Endodermal cell (in vitro differentiated cells): ENCODE measurements at regions not wholly inside any gene's neighbourhood (a gene's known extent, or its start where the extent isn't known, plus 50 kb on each side); places are given as distances from the start of the nearest gene placed in this dataset.
"Not testable (repeated sequence)": the region's sequence is repeated elsewhere in the genome, so short reads cannot be mapped to it uniquely, and the experiment has no call there.

ENCODE experiments used
- DNase-seq: peaks from one replicate; pipeline ENCODE4 v3.0.0-alpha.2; 2017
- H3K27ac ChIP-seq: 2 replicates; pipeline ENCODE4 v1.5.1; 2013; ENCODE audit warnings: mild to moderate bottlenecking, low read depth, low read length, moderate library complexity
- H3K27me3 ChIP-seq: 2 replicates; pipeline ENCODE4 v1.6.1; 2013; ENCODE audit warnings: mild to moderate bottlenecking, low read length, moderate library complexity; ENCODE audit not compliant: insufficient read depth, control insufficient read depth, poor library complexity, severe bottlenecking
- H3K36me3 ChIP-seq: 2 replicates; pipeline ENCODE4 v1.7.0; 2013; ENCODE audit warnings: mild to moderate bottlenecking, low read length, moderate library complexity; ENCODE audit not compliant: control insufficient read depth, insufficient read depth
- H3K4me1 ChIP-seq: one replicate; pipeline ENCODE4 v1.7.0; 2013; ENCODE audit warnings: low read length; ENCODE audit not compliant: control insufficient read depth, insufficient read depth
- H3K4me3 ChIP-seq: 2 replicates; pipeline ENCODE4 v1.5.1; 2013; ENCODE audit warnings: mild to moderate bottlenecking, low read length, moderate library complexity
- H3K9ac ChIP-seq: 2 replicates; pipeline ENCODE4 v1.6.1; 2013; ENCODE audit warnings: mild to moderate bottlenecking, low read length, moderate library complexity; ENCODE audit not compliant: poor library complexity, severe bottlenecking; ENCODE audit errors: extremely low read depth
- H3K9me3 ChIP-seq: 2 replicates; pipeline ENCODE4 v1.6.1; 2013; ENCODE audit warnings: mild to moderate bottlenecking, low read length, moderate library complexity; ENCODE audit not compliant: control insufficient read depth
- H3K27ac Mint-ChIP-seq: 2 replicates; pipeline ENCODE4 v1.8.0; 2020; ENCODE audit warnings: mixed read lengths
- H3K27me3 Mint-ChIP-seq: 2 replicates; pipeline ENCODE4 v1.8.0; 2021; ENCODE audit warnings: mild to moderate bottlenecking, mixed read lengths; ENCODE audit not compliant: insufficient read depth
- H3K36me3 Mint-ChIP-seq: 2 replicates; pipeline ENCODE4 v1.8.0; 2020; ENCODE audit warnings: low read depth, mixed read lengths
- H3K4me1 Mint-ChIP-seq: 2 replicates; pipeline ENCODE4 v1.8.0; 2020; ENCODE audit warnings: mixed read lengths
- H3K4me3 Mint-ChIP-seq: 2 replicates; pipeline ENCODE4 v1.8.0; 2020; ENCODE audit warnings: mild to moderate bottlenecking, moderate library complexity, mixed read lengths
- H3K9me3 Mint-ChIP-seq: 2 replicates; pipeline ENCODE4 v1.8.0; 2020; ENCODE audit warnings: mild to moderate bottlenecking, mixed read lengths
- WGBS, 2 experiments: methylation state at CpG; one replicate each; pipeline versions ENCODE4 v1.1.5 to v1.1.7; 2013; ENCODE audit warnings: missing lambda C conversion rate in 2 of 2, mixed read lengths in 1 of 2; ENCODE audit not compliant: insufficient coverage in 1 of 2, insufficient read length in 1 of 2; 5-methylcytosine and 5-hydroxymethylcytosine counted together
- TF ChIP-seq, protein P1 (sequence below): fragments of 200-600 bp; sonication (generic); conservative IDR thresholded peaks from 2 replicates; pipeline ENCODE4 v1.5.0; 2021; ENCODE audit warnings: antibody characterized with exemption, mild to moderate bottlenecking

DNA sequence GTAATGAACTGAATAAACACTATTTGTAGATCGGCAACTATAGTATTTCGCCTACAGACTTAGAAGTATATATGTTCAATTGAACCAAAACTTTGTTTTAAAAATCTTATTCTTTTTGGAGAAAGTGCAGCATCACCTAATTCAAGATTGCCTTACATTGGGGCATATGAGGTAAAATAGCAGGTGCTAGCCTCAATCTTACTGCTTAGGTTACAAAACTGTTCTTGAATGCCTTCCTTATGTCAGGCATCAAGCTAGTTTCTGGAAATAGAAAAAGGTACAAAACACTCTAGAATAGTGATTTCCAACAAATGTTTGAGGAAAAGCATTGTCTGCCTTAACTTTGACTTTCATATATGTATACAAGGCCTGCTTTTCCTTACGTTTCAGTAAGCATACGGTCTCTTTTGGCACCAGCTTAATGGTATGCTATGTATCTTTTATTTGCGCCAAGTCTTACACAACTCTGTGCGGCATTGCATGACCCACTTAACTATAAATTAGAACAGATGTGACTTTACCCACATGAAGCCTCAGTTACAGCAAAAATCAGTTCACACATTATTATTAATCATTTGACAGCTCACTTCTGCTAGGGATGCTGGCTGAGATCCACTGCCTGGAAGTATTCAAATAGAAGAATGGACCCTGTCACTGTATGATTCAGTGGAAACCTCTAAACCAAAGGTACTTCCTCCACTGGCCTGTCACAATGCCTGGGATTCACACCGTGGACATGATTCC lies 174.1 kb downstream of the PRELID2 start:
- Histone ChIP-seq H3K27me3 (no peaks in the 10 kb centered on the region), H3K4me3 (no peak overlapping the region), H3K27ac (no peak overlapping the region), H3K9me3 (no peaks in the 10 kb centered on the region), H3K4me1 (no peaks in the 10 kb centered on the region), H3K9ac (no peak overlapping the region), H3K36me3 (no peaks in the 10 kb centered on the region)
- H3K36me3 Mint-ChIP-seq, result no peaks in the 10 kb centered on the region
- 94 to 100% methylated on average over 4 to 7 of the region's 7 CpGs for WGBS, 2 experiments
- peaks cover 5% of the 10 kb centered on the region for H3K9me3 Mint-ChIP-seq
- H3K4me3 Mint-ChIP-seq, result no peak overlapping the region
- no peaks in the 10 kb centered on the region for H3K4me1 Mint-ChIP-seq
- DNase-seq, result no peak
- H3K27me3 Mint-ChIP-seq, result no peaks in the 10 kb centered on the region
- TF ChIP-seq, protein P1, sequence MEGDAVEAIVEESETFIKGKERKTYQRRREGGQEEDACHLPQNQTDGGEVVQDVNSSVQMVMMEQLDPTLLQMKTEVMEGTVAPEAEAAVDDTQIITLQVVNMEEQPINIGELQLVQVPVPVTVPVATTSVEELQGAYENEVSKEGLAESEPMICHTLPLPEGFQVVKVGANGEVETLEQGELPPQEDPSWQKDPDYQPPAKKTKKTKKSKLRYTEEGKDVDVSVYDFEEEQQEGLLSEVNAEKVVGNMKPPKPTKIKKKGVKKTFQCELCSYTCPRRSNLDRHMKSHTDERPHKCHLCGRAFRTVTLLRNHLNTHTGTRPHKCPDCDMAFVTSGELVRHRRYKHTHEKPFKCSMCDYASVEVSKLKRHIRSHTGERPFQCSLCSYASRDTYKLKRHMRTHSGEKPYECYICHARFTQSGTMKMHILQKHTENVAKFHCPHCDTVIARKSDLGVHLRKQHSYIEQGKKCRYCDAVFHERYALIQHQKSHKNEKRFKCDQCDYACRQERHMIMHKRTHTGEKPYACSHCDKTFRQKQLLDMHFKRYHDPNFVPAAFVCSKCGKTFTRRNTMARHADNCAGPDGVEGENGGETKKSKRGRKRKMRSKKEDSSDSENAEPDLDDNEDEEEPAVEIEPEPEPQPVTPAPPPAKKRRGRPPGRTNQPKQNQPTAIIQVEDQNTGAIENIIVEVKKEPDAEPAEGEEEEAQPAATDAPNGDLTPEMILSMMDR, result no peak
- no peak overlapping the region for H3K27ac Mint-ChIP-seq

DNA sequence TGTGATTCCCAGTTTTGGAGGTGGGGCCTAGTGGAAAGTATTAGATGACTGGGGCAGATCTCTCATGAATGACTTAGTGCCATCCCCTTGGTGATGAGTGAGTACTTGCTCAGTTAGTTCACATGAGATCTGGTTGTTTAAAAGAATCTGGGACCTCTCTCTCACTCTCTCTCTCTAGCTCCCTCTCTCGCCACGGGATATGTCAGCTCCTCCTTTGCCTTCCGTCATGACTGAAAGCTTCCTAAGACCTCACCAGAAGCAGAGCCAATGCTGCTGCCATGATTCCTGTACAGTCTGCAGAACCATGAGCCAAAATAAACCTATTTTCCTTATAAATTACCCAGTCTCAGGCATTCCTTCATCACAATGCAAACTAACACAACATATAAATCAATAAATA lies 176.7 kb downstream of the PRELID2 start:
- Mint-ChIP-seq H3K36me3 (no peaks in the 10 kb centered on the region), H3K4me3 (no peak overlapping the region), H3K4me1 (no peaks in the 10 kb centered on the region), H3K9me3 (peaks cover 24% of the 10 kb centered on the region), H3K27ac (no peak overlapping the region), H3K27me3 (no peaks in the 10 kb centered on the region)
- Histone ChIP-seq H3K27ac (no peak overlapping the region), H3K9me3 (no peaks in the 10 kb centered on the region), H3K4me1 (no peaks in the 10 kb centered on the region), H3K36me3 (no peaks in the 10 kb centered on the region), H3K27me3 (no peaks in the 10 kb centered on the region), H3K9ac (no peak overlapping the region), H3K4me3 (no peak overlapping the region)
- TF ChIP-seq, protein P1, result peak; percentile 27
- DNase-seq, result peak; percentile 47
- WGBS, 2 experiments, result 84 to 96% methylated on average over 3 of the region's 3 CpGs

DNA sequence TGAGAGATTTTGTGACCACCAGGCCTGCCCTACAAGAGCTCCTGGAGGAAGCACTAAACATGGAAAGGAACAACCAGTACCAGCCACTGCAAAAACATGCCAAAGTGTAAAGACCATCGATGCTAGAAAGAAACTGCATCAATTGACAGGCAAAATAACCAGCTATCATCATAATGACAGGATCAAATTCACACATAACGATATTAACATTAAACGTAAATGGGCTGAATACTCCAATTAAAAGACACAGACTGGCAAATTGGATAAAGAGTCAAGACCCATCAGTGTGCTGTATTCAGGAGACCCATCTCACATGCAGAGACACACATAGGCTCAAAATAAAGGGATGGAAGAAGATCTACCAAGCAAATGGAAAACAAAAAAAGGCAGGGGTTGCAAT lies 182.4 kb downstream of the PRELID2 start:
- DNase-seq, H3K4me3 ChIP-seq, H3K4me1 ChIP-seq, H3K9ac ChIP-seq, H3K27me3 Mint-ChIP-seq, H3K36me3 Mint-ChIP-seq, H3K27me3 ChIP-seq, H3K36me3 ChIP-seq, H3K27ac ChIP-seq, H3K4me1 Mint-ChIP-seq, H3K27ac Mint-ChIP-seq, H3K4me3 Mint-ChIP-seq, H3K9me3 ChIP-seq: not testable (repeated sequence)
- 93% methylated on average over 2 of the region's 3 CpGs; no CpG with 5 or more reads in 1 of the 2 experiments for WGBS, 2 experiments
- peaks cover 46% of the 10 kb centered on the region for H3K9me3 Mint-ChIP-seq

DNA sequence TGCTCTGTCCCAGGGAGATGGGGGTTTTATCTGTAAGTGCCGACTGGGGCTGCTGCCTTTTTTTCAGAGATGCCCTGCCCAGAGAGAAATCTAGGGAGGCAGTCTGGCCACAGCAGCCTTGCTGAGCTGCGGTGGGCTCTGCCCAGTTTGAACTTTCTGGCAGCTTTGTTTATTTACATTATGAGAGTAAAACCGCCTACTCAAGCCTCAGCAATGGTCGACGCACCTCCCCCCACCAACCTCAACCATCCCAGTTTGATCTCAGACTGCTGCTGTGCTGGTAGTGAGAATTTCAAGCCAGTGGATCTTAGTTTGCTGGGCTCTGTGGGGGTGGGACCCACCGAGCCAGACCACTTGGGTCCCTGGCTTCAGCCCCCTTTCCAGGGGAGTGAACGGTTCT lies 188.0 kb downstream of the PRELID2 start:
- DNase-seq, H3K4me3 Mint-ChIP-seq, H3K27ac Mint-ChIP-seq, H3K27me3 Mint-ChIP-seq, H3K9me3 ChIP-seq, H3K4me1 ChIP-seq, H3K4me1 Mint-ChIP-seq, H3K36me3 Mint-ChIP-seq, H3K4me3 ChIP-seq, H3K27me3 ChIP-seq, H3K36me3 ChIP-seq, H3K9ac ChIP-seq, H3K27ac ChIP-seq: not testable (repeated sequence)
- 76 to 90% methylated on average over 4 to 6 of the region's 7 CpGs for WGBS, 2 experiments
- peaks cover 11% of the 10 kb centered on the region for H3K9me3 Mint-ChIP-seq

DNA sequence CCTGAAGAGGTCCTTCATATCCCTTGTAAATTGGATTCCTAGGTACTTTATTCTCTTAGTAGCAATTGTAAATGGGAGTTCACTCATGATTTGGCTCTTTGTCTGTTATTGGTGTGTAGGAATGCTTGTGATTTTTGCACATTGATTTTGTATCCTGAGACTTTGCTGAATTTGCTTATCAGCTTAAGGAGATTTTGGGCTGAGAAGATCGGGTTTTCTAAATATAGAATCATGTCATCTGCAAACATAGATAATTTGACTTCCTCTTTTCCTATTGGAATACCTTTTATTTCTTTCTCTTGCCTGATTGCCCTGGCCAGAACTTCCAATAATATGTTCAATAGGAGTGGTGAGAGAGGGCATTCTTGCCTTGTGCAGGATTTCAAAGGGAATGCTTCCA lies 191.9 kb downstream of the PRELID2 start:
- not testable (repeated sequence) for H3K9me3 Mint-ChIP-seq, H3K4me1 ChIP-seq, H3K9ac ChIP-seq, H3K27me3 Mint-ChIP-seq, H3K36me3 Mint-ChIP-seq, H3K27ac ChIP-seq, H3K27ac Mint-ChIP-seq, H3K4me3 ChIP-seq, DNase-seq, H3K27me3 ChIP-seq, H3K4me3 Mint-ChIP-seq, H3K4me1 Mint-ChIP-seq, H3K9me3 ChIP-seq, H3K36me3 ChIP-seq
- 100% methylated on average over 1 of the region's 1 CpG; no CpG with 5 or more reads in 1 of the 2 experiments for WGBS, 2 experiments
